HG03575 (cell line): ENCODE measurements at regions not wholly inside any gene's neighbourhood (a gene's known extent, or its start where the extent isn't known, plus 50 kb on each side); places are given as distances from the start of the nearest gene placed in this dataset.

Experiments used
- ATAC-seq: cut with Tn5 transposase; IDR thresholded peaks from one replicate; pipeline ENCODE4 v1.9.1; 2021; ENCODE audit not compliant: unreplicated experiment, insufficient number of reproducible peaks, low FRiP score; ENCODE audit errors: extremely low read depth

- no peak for ATAC-seq
These were observed 873.2 kb downstream of the RPA4 start for GRCh38 chrX:97756879-97757278.

- no peak for ATAC-seq
These were observed 879.7 kb downstream of the RPA4 start for GRCh38 chrX:97763391-97763790.

- ATAC-seq = no peak
These were observed 880.3 kb downstream of the RPA4 start for GRCh38 chrX:97763981-97764380.

GRCh38 chrX:97766501-97767095 is 882.9 kb downstream of the RPA4 start:
- ATAC-seq = no peak

GRCh38 chrX:97787311-97787710 is 903.6 kb downstream of the RPA4 start:
- ATAC-seq = no peak

GRCh38 chrX:97787849-97788248 is 904.1 kb downstream of the RPA4 start:
- ATAC-seq = no peak

GRCh38 chrX:97790850-97791249 is 907.1 kb downstream of the RPA4 start:
- no peak for ATAC-seq

- no peak for ATAC-seq
These were observed 913.4 kb downstream of the RPA4 start for GRCh38 chrX:97797076-97797475.

GRCh38 chrX:97806238-97806637 is 922.5 kb downstream of the RPA4 start:
- no peak for ATAC-seq

- ATAC-seq = no peak
These were observed 923.2 kb downstream of the RPA4 start for GRCh38 chrX:97806946-97807345.

GRCh38 chrX:97820170-97820569 is 936.5 kb downstream of the RPA4 start:
- ATAC-seq = no peak

GRCh38 chrX:97828471-97828870 is 944.8 kb downstream of the RPA4 start:
- ATAC-seq = no peak

- no peak for ATAC-seq
These were observed 952.3 kb downstream of the RPA4 start for GRCh38 chrX:97835969-97836368.

GRCh38 chrX:97841544-97842179 is 958.0 kb downstream of the RPA4 start:
- ATAC-seq = no peak

- ATAC-seq = no peak
These were observed 958.9 kb downstream of the RPA4 start for GRCh38 chrX:97842468-97843199.

GRCh38 chrX:97843200-97843811 is 959.6 kb downstream of the RPA4 start:
- no peak for ATAC-seq

- ATAC-seq = no peak
These were observed 960.5 kb downstream of the RPA4 start for GRCh38 chrX:97844161-97844560.

- no peak for ATAC-seq
These were observed 961.2 kb downstream of the RPA4 start for GRCh38 chrX:97844943-97845342.

- no peak for ATAC-seq
These were observed 961.7 kb downstream of the RPA4 start for GRCh38 chrX:97845451-97845850.

GRCh38 chrX:97846228-97846627 is 962.5 kb downstream of the RPA4 start:
- no peak for ATAC-seq
